Stimulated activated memory B cell treated with anti-CD40 and anti-IgM and Interleukin-4, amounts not matched to agents 10 μg/mL and 1 μg/mL and 100 μg/mL, for 72 hours (primary cell): ENCODE measurements at regions not wholly inside any gene's neighbourhood (a gene's known extent, or its start where the extent isn't known, plus 50 kb on each side); places are given as distances from the start of the nearest gene placed in this dataset.

Experiments used
- ATAC-seq: fragments of 150-1000 bp; cut with Tn5 transposase; 2 replicates; pipeline ENCODE4 v1.10.0; 2021
- H3K27ac Mint-ChIP-seq: one replicate; pipeline ENCODE4 v1.8.0; 2022; ENCODE audit warnings: mild to moderate bottlenecking, mixed read lengths
- H3K27me3 Mint-ChIP-seq: one replicate; pipeline ENCODE4 v1.8.0; 2022; ENCODE audit warnings: mixed read lengths
- H3K36me3 Mint-ChIP-seq: one replicate; pipeline ENCODE4 v1.8.0; 2022; ENCODE audit warnings: mixed read lengths
- H3K4me1 Mint-ChIP-seq: one replicate; pipeline ENCODE4 v1.8.0; 2022; ENCODE audit warnings: mixed read lengths
- H3K4me3 Mint-ChIP-seq: one replicate; pipeline ENCODE4 v1.8.0; 2022; ENCODE audit warnings: mild to moderate bottlenecking, moderate library complexity, mixed read lengths
- H3K9me3 Mint-ChIP-seq: one replicate; pipeline ENCODE4 v1.8.0; 2022; ENCODE audit warnings: mixed read lengths

DNA sequence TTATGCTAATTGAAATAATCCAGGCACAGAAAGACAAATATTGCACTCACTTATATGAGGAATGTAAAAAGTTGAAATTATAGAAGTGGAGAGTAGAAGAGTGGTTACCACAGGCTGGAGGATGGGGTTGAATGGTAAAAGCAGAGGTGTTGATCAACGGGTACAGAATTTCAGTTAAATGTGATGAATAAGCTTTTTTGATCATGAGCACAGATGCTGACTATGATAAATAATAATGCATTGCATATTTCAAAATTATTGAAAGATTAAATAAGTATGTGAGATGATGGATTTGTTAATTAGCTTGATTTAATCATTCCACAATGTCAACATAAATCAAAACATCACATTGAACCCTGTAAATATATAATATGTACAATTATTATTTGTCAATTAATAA, 213.1 kb downstream of the DCAF12L2 start:
- no peak for ATAC-seq
- no peaks in the 10 kb centered on the region for H3K9me3 Mint-ChIP-seq
- H3K4me1 Mint-ChIP-seq, result no peaks in the 10 kb centered on the region
- no peak overlapping the region for H3K4me3 Mint-ChIP-seq
- no peaks in the 10 kb centered on the region for H3K36me3 Mint-ChIP-seq
- no peak overlapping the region for H3K27ac Mint-ChIP-seq
- H3K27me3 Mint-ChIP-seq, result no peaks in the 10 kb centered on the region

DNA sequence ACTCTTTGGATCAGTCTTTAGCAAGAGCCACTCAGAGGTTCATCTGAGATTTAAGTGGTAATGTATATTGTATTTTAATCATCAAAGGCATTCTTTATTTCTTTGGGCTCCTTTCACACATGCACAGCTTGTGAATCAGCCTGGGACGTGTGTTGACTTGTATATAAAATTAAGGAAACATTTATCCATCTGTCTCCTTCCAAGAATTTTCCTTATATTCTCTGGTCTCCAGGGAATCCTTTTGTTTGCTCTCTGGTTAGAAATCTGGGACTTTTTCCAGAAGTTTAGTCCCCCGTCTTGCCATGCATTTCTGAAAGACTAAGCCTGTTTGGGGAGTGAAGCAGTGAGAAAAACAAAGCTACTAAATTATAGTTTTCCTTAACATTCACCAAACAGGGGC, 212.3 kb downstream of the DCAF12L2 start:
- Mint-ChIP-seq H3K9me3 (no peaks in the 10 kb centered on the region), H3K4me1 (no peaks in the 10 kb centered on the region), H3K27me3 (no peaks in the 10 kb centered on the region), H3K4me3 (no peak overlapping the region), H3K27ac (no peak overlapping the region), H3K36me3 (no peaks in the 10 kb centered on the region)
- ATAC-seq, result no peak

DNA sequence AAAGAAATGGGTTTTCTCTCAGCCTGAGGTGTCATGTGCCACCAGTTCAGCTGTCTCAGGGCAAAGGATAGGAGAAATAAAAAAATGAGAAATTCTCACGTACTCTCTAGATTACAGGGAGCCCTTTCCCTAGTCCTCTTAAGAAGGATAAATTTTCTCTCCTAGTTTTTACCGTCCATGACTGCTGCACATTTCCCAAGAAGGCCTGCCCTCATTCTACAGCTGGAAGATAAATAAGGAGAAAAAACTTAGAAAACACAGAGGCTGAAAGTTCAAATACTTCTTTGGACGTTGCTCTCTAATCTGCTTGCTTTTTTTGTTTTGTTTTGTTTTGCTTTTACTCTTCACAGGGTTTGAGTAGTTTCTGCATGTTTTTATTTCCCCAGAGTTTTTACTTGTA, 211.9 kb downstream of the DCAF12L2 start:
- ATAC-seq, result no peak
- no peaks in the 10 kb centered on the region for H3K9me3 Mint-ChIP-seq
- no peak overlapping the region for H3K4me3 Mint-ChIP-seq
- no peaks in the 10 kb centered on the region for H3K4me1 Mint-ChIP-seq
- H3K27ac Mint-ChIP-seq, result no peak overlapping the region
- no peaks in the 10 kb centered on the region for H3K27me3 Mint-ChIP-seq
- H3K36me3 Mint-ChIP-seq, result no peaks in the 10 kb centered on the region

DNA sequence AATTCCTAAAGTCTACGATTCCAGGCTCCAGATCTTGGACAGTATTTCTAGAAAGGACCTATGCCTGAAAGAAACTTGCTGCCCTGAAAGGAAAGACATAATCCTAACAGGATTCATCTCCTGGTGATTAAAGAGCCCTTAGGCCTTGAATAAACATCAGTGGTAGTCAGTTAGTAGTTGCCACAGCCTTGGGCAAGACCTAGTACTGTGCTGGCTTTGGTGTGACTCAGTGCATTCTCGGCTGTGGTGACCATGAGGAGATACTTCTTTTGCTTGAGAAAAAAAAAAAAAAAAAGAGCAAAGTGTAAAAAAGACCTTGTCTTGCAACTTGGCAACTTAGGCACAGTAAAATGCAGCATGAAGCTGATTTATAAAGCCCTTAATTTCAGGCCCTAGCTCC, 188.2 kb downstream of the DCAF12L2 start:
- no peaks in the 10 kb centered on the region for H3K36me3 Mint-ChIP-seq

DNA sequence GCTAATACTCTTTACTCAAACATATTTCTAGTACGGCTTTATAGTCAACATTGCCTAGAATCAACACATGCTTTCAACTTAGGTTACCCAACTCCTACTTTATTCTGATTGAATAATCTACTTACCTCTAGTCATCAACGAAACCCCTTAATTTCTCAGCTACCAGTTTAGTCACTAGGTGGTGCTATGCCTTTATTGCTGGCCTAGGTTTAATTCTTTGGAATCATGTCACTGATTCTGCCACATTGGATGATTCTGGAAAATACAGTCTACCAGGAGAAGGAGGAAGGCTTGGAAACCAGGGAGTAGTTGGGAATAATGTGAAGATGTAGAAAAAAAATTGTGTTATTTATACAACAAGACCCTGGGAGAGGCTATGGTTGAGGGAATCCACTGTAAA, 167.7 kb downstream of the DCAF12L2 start:
- Mint-ChIP-seq H3K27ac (no peak overlapping the region), H3K4me3 (no peak overlapping the region), H3K27me3 (no peaks in the 10 kb centered on the region), H3K9me3 (peaks cover 2% of the 10 kb centered on the region), H3K36me3 (no peaks in the 10 kb centered on the region), H3K4me1 (no peaks in the 10 kb centered on the region)
- no peak for ATAC-seq

More for the DNA sequence above, 188.2 kb downstream of the DCAF12L2 start:
- ATAC-seq, result no peak
- Mint-ChIP-seq H3K4me3 (no peak overlapping the region), H3K27me3 (no peaks in the 10 kb centered on the region), H3K9me3 (peaks cover 2% of the 10 kb centered on the region), H3K27ac (no peak overlapping the region), H3K4me1 (no peaks in the 10 kb centered on the region)

DNA sequence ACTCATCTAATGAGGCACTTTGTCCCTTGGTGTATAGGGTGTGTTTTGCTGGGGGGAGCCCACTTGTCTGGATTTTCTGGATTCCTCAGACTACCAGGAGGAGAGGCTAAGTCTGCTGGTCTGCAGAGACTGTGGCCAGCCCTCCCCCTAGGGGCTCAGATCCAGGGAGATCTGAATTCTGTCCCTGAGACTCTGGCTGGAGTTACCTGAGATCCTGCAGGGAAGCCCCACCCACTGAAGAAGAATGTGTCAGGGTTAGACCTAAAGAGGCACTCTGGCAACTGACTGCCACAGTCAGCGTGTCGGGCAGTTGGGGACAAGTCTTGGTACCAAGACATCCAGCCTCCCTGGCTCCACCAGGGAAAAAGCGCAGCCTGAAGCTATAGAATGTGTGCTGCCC, 138.9 kb downstream of the DCAF12L2 start:
- Mint-ChIP-seq H3K36me3 (no peaks in the 10 kb centered on the region), H3K4me3 (no peak overlapping the region), H3K9me3 (no peaks in the 10 kb centered on the region), H3K4me1 (no peaks in the 10 kb centered on the region), H3K27me3 (no peaks in the 10 kb centered on the region), H3K27ac (no peak overlapping the region)
- no peak for ATAC-seq

DNA sequence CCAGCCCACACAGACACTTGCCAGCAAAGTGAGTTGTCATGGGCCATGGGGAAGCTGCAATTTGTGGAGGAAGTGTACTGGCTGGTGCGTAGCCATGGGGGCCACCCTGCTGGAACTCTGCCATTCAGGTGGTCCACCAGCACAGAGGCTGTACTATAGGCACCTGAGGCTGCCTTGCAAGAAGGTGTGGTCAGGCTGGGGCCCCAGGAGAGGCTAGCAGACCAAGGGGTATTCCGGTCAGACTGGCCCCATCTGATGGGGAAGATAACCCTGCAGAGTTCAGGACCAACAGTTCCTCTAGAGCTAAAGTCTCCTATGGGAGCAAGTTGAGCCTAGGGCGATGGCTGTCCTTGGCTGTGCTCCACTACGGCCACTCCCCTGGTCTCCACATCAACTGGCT, 136.1 kb downstream of the DCAF12L2 start:
- Mint-ChIP-seq H3K36me3 (no peaks in the 10 kb centered on the region), H3K9me3 (no peaks in the 10 kb centered on the region), H3K4me3 (no peak overlapping the region), H3K27ac (no peak overlapping the region), H3K4me1 (no peaks in the 10 kb centered on the region), H3K27me3 (no peaks in the 10 kb centered on the region)
- ATAC-seq, result no peak

DNA sequence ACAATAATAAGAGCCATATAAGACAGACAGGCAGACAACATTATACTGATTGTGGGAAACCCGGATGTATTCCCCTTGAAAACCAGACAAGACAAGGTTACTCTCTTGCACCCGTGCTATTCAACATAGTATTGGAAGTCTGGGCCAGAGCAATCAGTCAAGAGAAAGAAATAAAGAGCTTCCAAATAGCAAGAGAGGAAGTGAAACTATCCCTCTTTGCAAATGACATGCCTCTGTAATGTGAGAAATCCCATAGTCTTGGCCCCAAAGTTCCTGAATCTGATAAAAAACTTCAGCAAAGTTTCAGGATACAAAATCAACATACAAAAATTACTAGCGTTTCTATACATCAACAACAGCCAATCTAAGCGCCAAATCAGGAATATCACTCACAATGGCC, 102.1 kb downstream of the DCAF12L2 start:
- ATAC-seq, result no peak
- H3K9me3 Mint-ChIP-seq, result peaks cover 5% of the 10 kb centered on the region
- no peak overlapping the region for H3K27ac Mint-ChIP-seq
- no peaks in the 10 kb centered on the region for H3K36me3 Mint-ChIP-seq
- no peaks in the 10 kb centered on the region for H3K4me1 Mint-ChIP-seq
- no peak overlapping the region for H3K4me3 Mint-ChIP-seq
- no peaks in the 10 kb centered on the region for H3K27me3 Mint-ChIP-seq

DNA sequence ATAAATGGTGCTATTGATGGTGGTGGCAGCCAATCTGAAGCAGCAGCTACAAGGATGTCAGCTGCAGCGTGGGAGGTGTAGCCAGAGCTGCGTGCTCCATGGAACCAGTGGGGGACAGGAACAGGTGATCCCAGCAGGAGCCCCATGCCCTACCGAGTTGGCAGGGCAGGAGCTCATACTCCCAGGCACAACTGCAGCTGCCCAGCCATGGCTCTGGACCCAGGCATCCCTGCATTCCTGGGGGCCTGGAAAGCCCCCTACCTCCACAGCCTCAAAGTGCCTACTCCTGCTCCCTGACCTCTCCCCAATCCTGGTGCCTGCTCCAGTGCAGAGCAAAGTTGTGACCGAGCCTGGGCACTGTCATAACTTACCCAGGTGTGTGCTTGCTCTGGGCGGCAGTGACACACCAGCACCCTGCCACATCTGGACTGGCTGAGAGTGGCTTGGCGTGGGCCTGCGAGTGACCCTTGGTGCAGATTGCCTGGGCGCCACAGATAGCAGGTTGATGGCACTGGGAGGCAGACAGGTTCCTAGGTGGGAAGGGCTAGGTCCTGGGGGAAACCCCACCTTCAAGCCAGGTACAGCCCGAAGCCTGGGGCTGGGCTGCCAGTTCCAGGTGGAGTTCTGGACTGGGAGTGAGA, 101.1 kb downstream of the DCAF12L2 start:
- H3K27me3 Mint-ChIP-seq, result no peaks in the 10 kb centered on the region
- H3K4me3 Mint-ChIP-seq, result no peak overlapping the region
- no peak overlapping the region for H3K27ac Mint-ChIP-seq
- ATAC-seq, result no peak
- no peaks in the 10 kb centered on the region for H3K4me1 Mint-ChIP-seq
- no peaks in the 10 kb centered on the region for H3K36me3 Mint-ChIP-seq
- peaks cover 5% of the 10 kb centered on the region for H3K9me3 Mint-ChIP-seq

DNA sequence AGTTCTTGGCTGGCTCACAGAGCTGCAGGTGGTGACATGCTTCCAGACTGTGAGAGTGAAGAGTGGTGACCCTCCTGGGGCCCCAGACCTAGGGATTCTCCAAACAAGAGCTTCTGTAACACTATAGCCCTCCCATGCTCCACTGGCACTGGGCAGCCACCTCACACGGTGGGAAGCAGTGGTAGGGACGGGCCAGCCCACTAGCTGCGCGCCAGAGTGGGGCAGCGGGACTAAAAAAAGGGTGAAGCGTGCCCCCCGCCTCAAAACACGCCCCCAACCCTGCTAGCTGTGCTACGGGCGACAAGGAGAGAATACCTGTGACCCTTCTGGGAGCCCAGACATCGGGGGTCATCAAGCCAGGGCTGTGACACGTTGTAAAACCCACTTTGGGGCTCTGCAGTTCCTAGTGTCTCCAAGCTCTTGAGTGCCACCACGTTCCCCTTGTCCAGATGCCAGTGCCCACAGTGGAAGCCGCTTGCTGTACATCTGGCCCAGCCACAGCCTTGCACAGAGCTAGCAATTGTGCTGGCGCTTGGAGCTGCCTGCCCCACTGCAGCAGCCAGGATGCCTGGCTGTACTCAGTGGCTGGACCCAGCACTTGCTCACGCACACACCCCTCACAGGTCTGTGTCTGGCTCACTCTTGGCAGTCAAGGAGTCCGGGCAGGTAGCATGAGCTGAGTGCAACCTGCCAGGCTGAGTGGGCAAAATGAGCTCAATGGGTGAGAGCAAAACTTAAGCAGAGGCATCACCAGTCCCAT, 100.0 kb downstream of the DCAF12L2 start:
- Mint-ChIP-seq H3K36me3 (no peaks in the 10 kb centered on the region), H3K9me3 (peaks cover 5% of the 10 kb centered on the region), H3K27ac (no peak overlapping the region), H3K4me3 (no peak overlapping the region), H3K4me1 (no peaks in the 10 kb centered on the region), H3K27me3 (no peaks in the 10 kb centered on the region)
- no peak for ATAC-seq
